ENCODE measurements at regions not wholly inside any gene's neighbourhood (a gene's known extent, or its start where the extent isn't known, plus 50 kb on each side); places are given as distances from the start of the nearest gene placed in this dataset.

GRCh38 chr3:145176907-145177306, 984.1 kb downstream of the PLOD2 start:
- TF ChIP-seq CTCF (IDR thresholded peaks at IDR 0.05) (no peak), ZFX (IDR thresholded peaks at IDR 0.05; ENCODE audit: borderline replicate concordance) (no peak)

Data from 22Rv1 (cell line).